Right ventricle myocardium superior (tissue), 1 donor: ENCODE measurements at regions not wholly inside any gene's neighbourhood (a gene's known extent, or its start where the extent isn't known, plus 50 kb on each side); places are given as distances from the start of the nearest gene placed in this dataset.

Source experiments
- ATAC-seq: fragments of 200-7000 bp; cut with Tn5 transposase; one replicate; pipeline ENCODE4 v1.9.1; 2020; ENCODE audit warnings: mild to moderate bottlenecking; ENCODE audit not compliant: poor library complexity
- DNase-seq: peaks from one replicate; pipeline ENCODE4 v3.0.0-alpha.2; 2020
- intact Hi-C: fragments of 100-400 bp; cut with DNase I; formaldehyde crosslinking; loops from one replicate; pipeline ENCODE4 v1.11.2; 2022
- donor health status: DM: no; HTN: yes; CAD: no; lungs with severe emphysema.

- DNase-seq (no peak), ATAC-seq (no peak)
- intact Hi-C loops = no loop called here
These were observed 342.7 kb downstream of the TBC1D4 start for GRCh38 chr13:75139291-75139690.

- intact Hi-C loops = no loop called here
- no peak for DNase-seq
These were observed 343.9 kb downstream of the TBC1D4 start for GRCh38 chr13:75137911-75138571.

GRCh38 chr13:75136151-75136550 lies 345.8 kb downstream of the TBC1D4 start:
- intact Hi-C loops = no loop called here
- DNase-seq (no peak), ATAC-seq (no peak)

More at GRCh38 chr13:75137911-75138571, 343.9 kb downstream of the TBC1D4 start:
- ATAC-seq = no peak

GRCh38 chr13:75135325-75135825 lies 346.6 kb downstream of the TBC1D4 start:
- ATAC-seq (no peak), DNase-seq (no peak)
- intact Hi-C loops = no loop called here

GRCh38 chr13:75132701-75133695 lies 349.0 kb downstream of the TBC1D4 start:
- no peak for ATAC-seq
- intact Hi-C loops = no loop called here
- DNase-seq = no peak

GRCh38 chr13:75129331-75129730 lies 352.6 kb downstream of the TBC1D4 start:
- no peak for ATAC-seq
- intact Hi-C loops = no loop called here
- no peak for DNase-seq

GRCh38 chr13:75124415-75124814 lies 357.6 kb downstream of the TBC1D4 start:
- DNase-seq (no peak), ATAC-seq (no peak)
- intact Hi-C loops = no loop called here

GRCh38 chr13:75123428-75123827 lies 358.5 kb downstream of the TBC1D4 start:
- peak; percentile 73 for ATAC-seq
- intact Hi-C loops = no loop called here
- no peak for DNase-seq

- DNase-seq = no peak
- intact Hi-C loops = no loop called here
- ATAC-seq = no peak
These were observed 361.9 kb downstream of the TBC1D4 start for GRCh38 chr13:75120085-75120484.

GRCh38 chr13:75115171-75115570 lies 366.8 kb downstream of the TBC1D4 start:
- DNase-seq (no peak), ATAC-seq (no peak)
- intact Hi-C loops = no loop called here

- no peak for ATAC-seq
- DNase-seq = no peak
- intact Hi-C loops = no loop called here
These were observed 378.0 kb downstream of the TBC1D4 start for GRCh38 chr13:75103976-75104375.

- intact Hi-C loops = no loop called here
- DNase-seq (no peak), ATAC-seq (no peak)
These were observed 379.8 kb downstream of the TBC1D4 start for GRCh38 chr13:75102001-75102716.

GRCh38 chr13:75101348-75101747 lies 380.6 kb downstream of the TBC1D4 start:
- no peak for DNase-seq
- ATAC-seq = no peak
- intact Hi-C loops = no loop called here

- DNase-seq = no peak
- intact Hi-C loops = no loop called here
- ATAC-seq = no peak
These were observed 389.8 kb downstream of the TBC1D4 start for GRCh38 chr13:75092143-75092542.

- DNase-seq = no peak
- ATAC-seq = no peak
- intact Hi-C loops = no loop called here
These were observed 390.3 kb downstream of the TBC1D4 start for GRCh38 chr13:75091718-75092117.

GRCh38 chr13:75090872-75091615 lies 390.9 kb downstream of the TBC1D4 start:
- ATAC-seq (no peak), DNase-seq (no peak)
- intact Hi-C loops = no loop called here

- intact Hi-C loops = no loop called here
- ATAC-seq (no peak), DNase-seq (no peak)
These were observed 393.1 kb downstream of the TBC1D4 start for GRCh38 chr13:75088915-75089314.

- ATAC-seq (no peak), DNase-seq (no peak)
- intact Hi-C loops = no loop called here
These were observed 402.7 kb downstream of the TBC1D4 start for GRCh38 chr13:75079226-75079625.

- intact Hi-C loops = no loop called here
- no peak for DNase-seq
- ATAC-seq = no peak
These were observed 405.5 kb downstream of the TBC1D4 start for GRCh38 chr13:75076476-75076875.
